NCI-H460 (cell line): ENCODE measurements at regions not wholly inside any gene's neighbourhood (a gene's known extent, or its start where the extent isn't known, plus 50 kb on each side); places are given as distances from the start of the nearest gene placed in this dataset.

Source experiments
- DNase-seq: peaks from one replicate; pipeline ENCODE4 v3.0.0-alpha.2; 2016; ENCODE audit warnings: low read depth; ENCODE audit errors: extremely low read depth

DNA sequence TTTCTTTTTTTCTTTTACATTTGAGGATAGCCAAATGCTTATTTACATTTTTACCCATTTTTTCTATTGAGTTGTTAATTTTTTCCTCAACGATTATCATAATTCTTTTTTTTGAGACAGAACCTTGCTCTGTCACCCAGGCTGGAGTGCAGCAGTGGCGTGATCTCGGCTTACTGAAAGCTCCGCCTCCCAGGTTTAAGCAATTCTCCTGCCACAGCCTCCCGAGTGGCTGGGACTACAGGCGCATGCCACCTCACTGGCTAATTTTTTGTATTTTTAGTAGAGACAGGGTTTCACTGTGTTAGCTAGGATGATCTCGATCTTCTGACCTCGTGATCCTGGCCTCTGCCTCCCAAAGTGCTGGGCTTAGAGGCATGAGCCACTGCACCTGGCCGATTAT, 208.7 kb downstream of the LIG4 start:
- DNase-seq, result no peak

DNA sequence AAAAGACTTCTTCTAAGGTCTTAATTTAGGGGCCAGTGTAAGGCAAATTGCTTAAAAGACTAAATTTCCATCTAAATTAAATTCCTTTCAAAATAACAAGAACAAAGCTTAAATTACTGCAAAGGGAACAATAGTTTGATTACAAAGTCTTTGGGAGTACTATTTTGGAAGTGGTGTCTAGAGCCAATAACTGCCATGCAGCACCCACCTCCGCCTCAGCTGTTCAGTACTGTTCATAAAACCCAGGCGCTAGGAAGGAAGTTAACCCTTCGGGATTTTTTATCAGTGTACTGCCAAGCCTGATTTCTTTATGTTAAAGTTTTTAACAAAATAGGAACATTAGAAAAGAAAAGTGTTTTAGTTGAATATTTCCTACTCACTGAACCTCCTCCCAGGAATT, 210.1 kb downstream of the LIG4 start:
- DNase-seq, result no peak

GRCh38 chr13:108003626-108004025, 211.7 kb downstream of the LIG4 start:
- no peak for DNase-seq

DNA sequence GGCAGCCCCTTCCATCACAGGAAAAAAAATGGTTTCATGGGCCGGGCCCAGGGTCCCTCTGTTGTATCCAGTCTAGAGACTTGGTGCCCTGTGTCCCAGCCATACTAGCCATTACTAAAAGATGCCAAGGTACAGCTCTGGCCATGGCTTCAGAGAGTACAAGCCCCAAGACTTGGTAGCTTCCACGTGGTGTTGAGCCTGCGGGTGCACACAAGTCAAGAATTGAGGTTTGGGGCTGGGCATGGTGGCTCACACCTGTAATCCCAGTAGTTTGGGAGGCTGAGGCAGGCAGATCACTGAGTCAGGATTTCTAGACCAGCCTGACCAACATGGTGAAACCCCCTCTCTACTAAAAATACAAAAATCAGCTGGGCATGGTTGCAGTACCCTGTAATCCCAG, 214.3 kb downstream of the LIG4 start:
- DNase-seq, result no peak

DNA sequence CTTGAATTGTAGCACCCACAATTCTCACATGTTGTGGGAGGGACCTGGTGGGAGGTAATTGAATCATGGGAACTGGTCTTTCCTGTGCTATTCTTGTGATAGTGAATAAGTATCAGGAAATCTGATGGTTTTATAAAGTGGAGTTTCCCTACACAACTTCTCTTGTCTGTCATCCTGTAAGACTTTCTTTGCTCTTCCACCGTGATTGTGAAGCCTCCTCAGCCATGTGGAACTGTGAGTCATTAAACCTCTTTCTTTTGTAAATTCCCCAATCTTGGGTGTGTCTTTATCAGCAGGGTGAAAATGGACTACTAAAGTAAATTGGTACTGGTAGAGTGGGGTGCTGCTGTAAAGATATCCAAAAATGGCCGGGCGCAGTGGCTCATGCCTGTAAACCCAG, 215.6 kb downstream of the LIG4 start:
- DNase-seq, result no peak

DNA sequence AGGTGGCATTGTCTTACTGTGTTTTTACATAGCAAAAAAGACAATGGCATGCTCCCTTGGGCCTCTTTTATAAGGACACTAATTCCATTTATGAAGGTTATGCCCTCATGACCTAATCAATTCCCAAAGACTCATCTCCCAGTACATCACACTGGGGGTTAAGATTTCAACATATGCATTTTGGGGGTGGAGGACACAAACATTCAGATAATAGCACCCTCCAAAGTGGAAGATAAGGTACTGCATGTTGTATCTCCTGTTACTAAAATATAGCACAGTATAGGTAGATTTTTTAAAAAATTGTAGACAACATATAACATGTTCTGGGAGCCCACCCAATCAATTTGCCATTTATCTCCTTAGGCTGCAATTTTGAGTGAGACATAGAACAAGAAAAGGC, 221.2 kb downstream of the LIG4 start:
- no peak for DNase-seq

DNA sequence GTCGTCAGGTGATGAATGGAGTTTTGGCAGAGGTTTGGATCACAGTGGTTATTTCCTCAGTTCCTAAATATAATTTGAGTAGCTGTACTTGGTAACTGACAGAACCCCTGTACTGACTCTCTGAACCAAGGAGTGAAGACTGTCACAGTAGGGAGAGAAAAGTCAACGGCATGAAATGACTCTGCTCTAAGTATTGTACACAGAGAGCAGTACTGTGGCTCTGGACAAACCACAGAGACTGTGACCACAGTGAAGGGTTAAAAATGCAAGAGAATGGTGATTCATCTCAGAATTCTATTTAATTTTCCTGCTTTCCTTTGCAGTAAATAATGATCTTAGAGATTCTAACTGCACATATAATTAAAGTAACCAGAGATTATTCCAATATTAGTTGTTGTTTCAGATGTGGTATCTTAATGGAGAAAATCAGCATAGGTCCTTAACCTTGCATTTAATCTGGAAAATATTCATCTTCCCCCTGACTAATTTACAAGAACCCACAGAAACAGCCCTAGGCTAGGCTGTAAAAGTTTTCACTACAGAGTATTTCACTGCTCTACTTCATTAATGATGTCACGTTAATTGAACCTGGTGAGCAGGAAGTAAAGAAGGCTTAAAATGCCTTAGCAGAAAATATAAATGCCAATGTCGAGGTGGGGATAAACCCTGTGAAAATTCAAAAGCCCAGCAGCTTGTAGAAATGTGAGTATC, 221.9 kb downstream of the LIG4 start:
- DNase-seq, result no peak

DNA sequence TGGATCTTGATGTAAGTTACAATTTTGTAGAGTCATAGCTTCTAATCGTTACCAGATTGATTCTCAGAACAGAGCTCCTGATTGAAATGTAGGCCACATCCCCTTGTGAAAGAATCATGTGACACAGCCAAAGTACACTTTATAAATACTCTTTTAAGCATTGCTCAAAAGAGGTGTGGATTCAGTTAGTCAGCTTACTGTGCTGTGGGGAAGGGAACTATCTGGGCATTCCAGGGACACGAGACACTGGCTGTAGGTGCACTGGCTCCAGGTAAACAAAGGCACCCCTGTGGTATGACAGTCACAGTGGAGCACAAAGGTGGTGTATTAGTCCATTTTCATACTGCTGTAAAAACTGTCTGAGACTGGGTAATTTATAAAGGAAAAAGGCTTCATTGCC, 222.8 kb downstream of the LIG4 start:
- no peak for DNase-seq

DNA sequence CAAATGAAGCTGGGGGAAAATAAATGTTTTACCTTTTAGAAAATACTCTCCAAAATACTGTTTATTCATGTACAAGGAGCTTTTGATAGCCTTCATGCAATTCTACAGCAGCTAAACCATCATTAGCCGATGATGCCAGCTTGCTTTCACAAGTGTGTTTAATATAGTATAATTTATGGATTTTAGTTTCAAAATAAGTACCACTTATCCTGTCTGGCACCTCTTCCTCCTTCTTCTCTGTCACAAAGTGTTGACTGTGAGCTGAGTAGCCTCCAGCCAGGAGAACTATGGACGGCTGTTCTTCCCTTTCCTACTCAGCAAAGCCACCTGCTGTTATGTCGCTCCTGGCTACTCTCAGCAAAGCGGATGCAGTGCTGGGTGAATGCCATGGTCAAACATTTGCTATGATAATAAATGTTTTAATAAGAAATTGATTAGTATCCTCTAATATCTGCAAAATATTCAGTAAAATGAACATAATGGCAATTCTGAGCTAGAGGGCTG, 238.2 kb downstream of the LIG4 start:
- DNase-seq, result no peak

DNA sequence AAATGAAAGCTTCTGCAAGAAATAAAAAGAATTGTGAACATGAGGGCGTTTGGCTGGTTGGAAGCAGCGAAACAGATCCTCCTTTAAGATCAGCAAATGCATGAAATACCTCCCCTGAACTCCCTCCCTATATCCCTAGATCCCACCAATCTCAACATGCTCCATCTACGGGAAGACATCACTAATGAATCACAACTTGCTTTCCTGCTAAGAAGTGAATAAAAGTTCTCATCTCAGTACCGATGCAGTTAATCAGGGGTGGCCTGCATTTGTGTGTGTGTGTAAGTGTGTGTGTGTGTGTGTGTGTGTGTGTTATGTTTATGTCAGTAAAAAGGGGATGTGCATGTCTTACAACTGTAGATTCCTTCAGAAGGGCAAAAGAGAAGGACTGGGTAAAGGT, 238.7 kb downstream of the LIG4 start:
- no peak for DNase-seq

DNA sequence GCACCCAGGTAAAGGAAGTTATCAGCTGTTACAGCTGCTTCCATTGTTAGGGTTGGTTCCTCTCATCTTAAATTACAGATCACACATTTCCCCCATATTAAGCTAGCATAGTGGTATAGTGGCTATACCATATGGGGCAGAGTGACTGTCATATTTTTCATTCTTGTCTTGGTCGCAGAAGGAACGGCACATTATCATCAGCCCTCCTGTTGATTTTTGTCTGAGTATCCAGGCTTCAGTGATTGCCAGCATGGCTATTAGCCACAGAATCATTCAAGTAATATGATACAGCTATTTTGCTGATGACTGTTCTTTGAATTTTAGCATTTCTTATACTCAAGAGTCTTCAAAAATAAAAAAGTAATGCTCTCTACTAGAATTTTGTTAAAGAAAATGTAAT, 240.9 kb downstream of the LIG4 start:
- no peak for DNase-seq

- no peak for DNase-seq
Measured at GRCh38 chr13:107969546-107969945, 245.8 kb downstream of the LIG4 start.

GRCh38 chr13:107968470-107968869, 246.9 kb downstream of the LIG4 start:
- no peak for DNase-seq

DNA sequence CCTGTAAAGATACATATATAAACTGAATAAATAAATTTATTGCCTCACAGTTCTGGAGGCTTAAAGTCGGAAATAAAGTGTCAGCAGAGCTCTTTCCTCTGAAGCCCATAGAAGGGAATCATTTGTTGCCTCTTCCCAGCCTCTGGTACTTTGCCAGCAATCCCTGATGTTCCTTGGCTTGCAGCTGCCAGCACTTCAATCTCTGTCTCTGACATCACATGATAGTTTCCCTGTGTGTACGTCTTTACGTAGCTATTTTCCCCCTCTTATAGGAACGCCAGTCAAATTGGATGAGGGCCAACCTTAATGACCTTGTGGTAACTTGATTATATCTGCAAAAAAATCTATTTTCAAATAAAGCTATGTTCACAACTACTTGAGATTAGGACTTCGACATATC, 250.9 kb downstream of the LIG4 start:
- DNase-seq, result no peak

DNA sequence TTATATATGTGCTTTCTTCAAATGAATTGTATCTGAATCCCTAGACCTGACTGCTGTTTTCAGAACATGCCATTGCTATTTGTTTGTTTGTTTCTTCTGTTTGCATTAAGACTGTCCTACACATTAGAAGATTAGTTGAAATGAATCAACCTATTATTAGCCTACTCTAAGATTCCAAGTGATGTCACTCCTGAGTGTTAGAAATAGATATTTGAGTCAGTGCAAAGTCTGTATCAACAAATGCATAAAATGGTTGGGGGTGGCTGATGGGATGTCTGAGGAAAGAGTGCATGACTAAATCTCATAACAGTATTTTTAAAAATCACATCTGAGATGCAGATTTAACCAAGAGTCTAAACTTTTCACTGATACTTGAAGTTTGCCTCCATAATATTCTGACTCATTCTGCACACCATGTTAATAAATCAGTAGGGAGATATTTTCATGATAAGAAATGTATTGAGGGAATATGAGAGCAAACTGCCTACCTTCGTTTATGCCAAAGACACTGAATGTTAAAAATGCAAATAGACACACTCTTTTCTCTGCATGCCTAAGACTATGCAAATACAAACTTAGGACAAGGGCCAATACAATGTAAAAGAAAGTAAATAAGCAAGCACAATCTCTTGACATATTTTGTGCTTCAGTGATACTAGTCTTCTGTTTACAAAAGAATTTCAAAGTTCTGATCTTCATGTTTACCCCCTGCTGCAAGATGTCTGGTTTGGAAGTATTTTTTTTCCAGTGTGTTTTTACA, 253.3 kb downstream of the LIG4 start:
- DNase-seq, result no peak

GRCh38 chr13:107960301-107960700, 255.0 kb downstream of the LIG4 start:
- no peak for DNase-seq

- no peak for DNase-seq
Measured at GRCh38 chr13:107956889-107957288, 258.4 kb downstream of the LIG4 start.

GRCh38 chr13:107942030-107942617, 273.2 kb downstream of the LIG4 start:
- DNase-seq, result no peak

GRCh38 chr13:107941345-107942029, 273.8 kb downstream of the LIG4 start:
- no peak for DNase-seq

DNA sequence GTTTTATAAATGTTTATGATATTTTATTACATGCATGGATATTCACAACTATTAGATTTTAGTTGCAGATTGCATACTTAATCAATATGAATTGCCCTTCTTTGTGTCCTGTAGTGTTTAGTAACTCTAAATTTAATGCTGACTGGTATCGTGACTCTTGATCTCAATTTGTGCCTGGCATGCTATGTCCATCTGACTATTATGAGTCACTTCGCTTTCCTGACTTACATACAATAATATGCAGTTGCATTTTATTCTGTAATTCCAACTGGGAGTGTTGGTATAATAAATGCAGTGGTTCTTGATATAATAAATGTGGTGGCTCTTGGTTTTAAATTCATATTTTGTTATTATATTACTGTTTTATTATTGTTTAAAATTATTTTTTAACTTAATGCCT, 277.5 kb downstream of the LIG4 start:
- no peak for DNase-seq

GRCh38 chr13:107931056-107931455, 284.3 kb downstream of the LIG4 start:
- no peak for DNase-seq
